Midbrain (tissue), 1 donor: ENCODE measurements at regions not wholly inside any gene's neighbourhood (a gene's known extent, or its start where the extent isn't known, plus 50 kb on each side); places are given as distances from the start of the nearest gene placed in this dataset.
A peak's percentile ranks its signal among the peaks of the same experiment; 100 is the strongest.

Experiments
- DNase-seq: peaks from one replicate; lab custom pipeline; 2025; lab: John Stamatoyannopoulos, UW

- DNase-seq, result no peak
Observed at GRCh38 chr2:180143633-180144337, 136.7 kb upstream of the CWC22 start.

- DNase-seq, result no peak
Observed at GRCh38 chr2:180141600-180141999, 134.5 kb upstream of the CWC22 start.

- no peak for DNase-seq
Observed at GRCh38 chr2:180133736-180134135, 126.6 kb upstream of the CWC22 start.

GRCh38 chr2:180130403-180130802 is 123.3 kb upstream of the CWC22 start:
- DNase-seq, result no peak

GRCh38 chr2:180128861-180129260 is 121.8 kb upstream of the CWC22 start:
- DNase-seq, result no peak

GRCh38 chr2:180125245-180125962 is 118.3 kb upstream of the CWC22 start:
- DNase-seq, result peak; percentile 80

GRCh38 chr2:180124273-180125139 is 117.4 kb upstream of the CWC22 start:
- peak; percentile 78 for DNase-seq

- DNase-seq, result no peak
Observed at GRCh38 chr2:180122874-180123273, 115.8 kb upstream of the CWC22 start.

GRCh38 chr2:180115675-180116074 is 108.6 kb upstream of the CWC22 start:
- no peak for DNase-seq

GRCh38 chr2:180115269-180115668 is 108.2 kb upstream of the CWC22 start:
- no peak for DNase-seq

GRCh38 chr2:180111901-180112300 is 104.8 kb upstream of the CWC22 start:
- no peak for DNase-seq

GRCh38 chr2:180110469-180110868 is 103.4 kb upstream of the CWC22 start:
- no peak for DNase-seq

GRCh38 chr2:180101846-180102245 is 94.7 kb upstream of the CWC22 start:
- DNase-seq, result no peak

GRCh38 chr2:180099308-180099707 is 92.2 kb upstream of the CWC22 start:
- no peak for DNase-seq

- DNase-seq, result no peak
Observed at GRCh38 chr2:180085144-180085543, 78.0 kb upstream of the CWC22 start.

GRCh38 chr2:180077295-180077906 is 70.3 kb upstream of the CWC22 start:
- DNase-seq, result no peak

- no peak for DNase-seq
Observed at GRCh38 chr2:180075870-180076269, 68.8 kb upstream of the CWC22 start.

- DNase-seq, result no peak
Observed at GRCh38 chr2:180071797-180072196, 64.7 kb upstream of the CWC22 start.

GRCh38 chr2:180063494-180064092 is 56.5 kb upstream of the CWC22 start:
- DNase-seq, result no peak

GRCh38 chr2:180062178-180062577 is 55.1 kb upstream of the CWC22 start:
- no peak for DNase-seq

GRCh38 chr2:180061546-180061945 is 54.4 kb upstream of the CWC22 start:
- DNase-seq, result no peak

GRCh38 chr2:180061085-180061484 is 54.0 kb upstream of the CWC22 start:
- no peak for DNase-seq
